DOHH2 (cell line): ENCODE measurements at regions not wholly inside any gene's neighbourhood (a gene's known extent, or its start where the extent isn't known, plus 50 kb on each side); places are given as distances from the start of the nearest gene placed in this dataset.

Experiments
- H3F3A ChIP-seq: fragments of 200-600 bp; sonication (generic), shearing (Covaris generic); 2 replicates; pipeline ENCODE4 v1.6.0; 2016; ENCODE audit warnings: antibody characterized with exemption, mild to moderate bottlenecking; ENCODE audit not compliant: control insufficient read depth, insufficient read depth
- H3K27ac ChIP-seq: fragments of 200-600 bp; sonication (generic); 2 replicates; pipeline ENCODE4 v1.5.1; 2014; ENCODE audit warnings: low read depth, mild to moderate bottlenecking, low read length, moderate library complexity
- H3K27me3 ChIP-seq: fragments of 200-600 bp; sonication (generic); 2 replicates; pipeline ENCODE4 v1.6.1; 2014; ENCODE audit warnings: mild to moderate bottlenecking, low read length, mixed read lengths; ENCODE audit not compliant: control insufficient read depth
- H3K36me3 ChIP-seq: fragments of 200-600 bp; sonication (generic); 2 replicates; pipeline ENCODE4 v1.6.1; 2014; ENCODE audit warnings: mild to moderate bottlenecking, low read length, moderate library complexity, mixed read lengths; ENCODE audit not compliant: control insufficient read depth
- H3K4me1 ChIP-seq: fragments of 200-600 bp; sonication (generic); 2 replicates; pipeline ENCODE4 v1.6.1; 2014; ENCODE audit warnings: mild to moderate bottlenecking, low read length, mixed read lengths; ENCODE audit not compliant: control insufficient read depth
- H3K4me2 ChIP-seq: fragments of 200-600 bp; sonication (generic); 2 replicates; pipeline ENCODE4 v1.6.0; 2014; ENCODE audit warnings: mild to moderate bottlenecking, low read length, moderate library complexity
- H3K4me3 ChIP-seq: fragments of 200-600 bp; sonication (generic); 2 replicates; pipeline ENCODE4 v1.5.1; 2014; ENCODE audit warnings: mild to moderate bottlenecking, low read length, mixed read lengths
- H3K79me2 ChIP-seq: fragments of 200-600 bp; sonication (generic); 2 replicates; pipeline ENCODE4 v1.6.1; 2014; ENCODE audit warnings: mild to moderate bottlenecking, low read length, mixed read lengths; ENCODE audit not compliant: control insufficient read depth
- H3K9me2 ChIP-seq: fragments of 200-600 bp; sonication (generic); replicated peaks from 2 replicates; pipeline ENCODE4 v1.6.1; 2014; ENCODE audit warnings: mild to moderate bottlenecking, low read length, mixed read lengths; ENCODE audit not compliant: control insufficient read depth
- H3K9me3 ChIP-seq: fragments of 200-600 bp; sonication (generic); 2 replicates; pipeline ENCODE4 v1.6.1; 2014; ENCODE audit warnings: antibody characterized with exemption, low read length, mixed read lengths; ENCODE audit not compliant: control insufficient read depth, insufficient read depth
- H4K20me1 ChIP-seq: fragments of 200-600 bp; sonication (generic); 2 replicates; pipeline ENCODE4 v1.6.0; 2014; ENCODE audit warnings: low read depth, mild to moderate bottlenecking, antibody characterized with exemption, low read length, moderate library complexity; ENCODE audit not compliant: control insufficient read depth, insufficient read depth
- EZH2phosphoT487 ChIP-seq: fragments of 200-600 bp; sonication (generic); IDR thresholded peaks from 2 replicates; pipeline ENCODE4 v1.6.1; 2017; ENCODE audit warnings: borderline replicate concordance, mild to moderate bottlenecking, antibody characterized with exemption, low read length, moderate library complexity, mixed read lengths
- TF ChIP-seq, protein P1 (sequence below): fragments of 200-600 bp; sonication (generic); IDR thresholded peaks from one replicate; pipeline ENCODE4 v1.5.1; 2014; ENCODE audit warnings: antibody characterized with exemption, mild to moderate bottlenecking, low read depth, low read length; ENCODE audit not compliant: poor library complexity, severe bottlenecking

DNA sequence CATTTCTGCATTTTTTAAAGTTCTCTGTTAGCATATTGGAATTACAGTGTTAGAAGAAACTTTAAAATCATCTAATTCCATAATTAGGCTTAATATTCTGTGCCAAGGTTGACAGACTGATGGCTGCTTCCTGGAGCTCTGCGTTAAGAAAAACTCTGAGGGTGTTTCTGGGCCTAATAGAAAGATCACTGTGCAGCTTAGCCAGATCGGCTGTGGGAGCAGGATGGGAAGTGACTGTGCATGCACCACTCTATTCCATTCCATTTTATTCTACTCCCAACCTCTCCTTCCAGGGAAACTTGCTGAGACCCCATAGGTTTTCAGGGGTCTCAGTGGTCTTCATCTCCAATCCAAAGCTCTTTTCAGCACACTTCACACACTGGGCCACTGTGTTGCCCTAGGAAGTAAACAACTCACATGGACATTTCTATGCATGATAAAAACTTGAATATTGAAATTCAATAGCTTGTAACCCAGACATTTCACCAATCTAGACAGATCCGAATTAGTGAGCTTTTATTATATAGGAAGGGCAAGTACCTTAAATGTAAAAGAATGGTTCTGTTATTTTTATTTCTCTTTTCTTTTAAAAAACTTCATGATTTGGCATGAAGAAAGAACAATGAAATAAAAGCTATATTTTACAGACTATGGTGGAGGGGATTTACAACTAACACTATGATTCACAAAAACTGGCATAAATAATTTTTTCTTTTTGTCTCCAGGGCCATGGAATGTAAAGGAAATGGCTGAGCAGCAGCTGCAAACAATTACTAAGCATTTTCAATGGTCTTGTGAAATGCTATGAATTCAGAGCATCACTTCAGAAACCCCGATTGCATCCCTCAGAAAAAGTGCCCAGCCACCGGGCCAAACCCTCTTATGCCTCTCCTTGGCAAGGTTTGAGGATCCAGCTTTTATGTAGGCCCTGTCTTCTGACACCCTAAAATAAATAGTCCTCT, 51.4 kb upstream of the DAB2 start:
- no peaks in the 10 kb centered on the region for H3K9me2 ChIP-seq
- H3K4me1 ChIP-seq, result no peaks in the 10 kb centered on the region
- no peaks in the 10 kb centered on the region for H3F3A ChIP-seq
- no peak overlapping the region for H3K4me3 ChIP-seq
- no peaks in the 10 kb centered on the region for H4K20me1 ChIP-seq
- no peaks in the 10 kb centered on the region for H3K27me3 ChIP-seq
- H3K36me3 ChIP-seq, result no peaks in the 10 kb centered on the region
- H3K9me3 ChIP-seq, result no peaks in the 10 kb centered on the region
- H3K27ac ChIP-seq, result no peak overlapping the region
- no peak overlapping the region for H3K4me2 ChIP-seq
- TF ChIP-seq EZH2phosphoT487, result no peak
- TF ChIP-seq, protein P1, sequence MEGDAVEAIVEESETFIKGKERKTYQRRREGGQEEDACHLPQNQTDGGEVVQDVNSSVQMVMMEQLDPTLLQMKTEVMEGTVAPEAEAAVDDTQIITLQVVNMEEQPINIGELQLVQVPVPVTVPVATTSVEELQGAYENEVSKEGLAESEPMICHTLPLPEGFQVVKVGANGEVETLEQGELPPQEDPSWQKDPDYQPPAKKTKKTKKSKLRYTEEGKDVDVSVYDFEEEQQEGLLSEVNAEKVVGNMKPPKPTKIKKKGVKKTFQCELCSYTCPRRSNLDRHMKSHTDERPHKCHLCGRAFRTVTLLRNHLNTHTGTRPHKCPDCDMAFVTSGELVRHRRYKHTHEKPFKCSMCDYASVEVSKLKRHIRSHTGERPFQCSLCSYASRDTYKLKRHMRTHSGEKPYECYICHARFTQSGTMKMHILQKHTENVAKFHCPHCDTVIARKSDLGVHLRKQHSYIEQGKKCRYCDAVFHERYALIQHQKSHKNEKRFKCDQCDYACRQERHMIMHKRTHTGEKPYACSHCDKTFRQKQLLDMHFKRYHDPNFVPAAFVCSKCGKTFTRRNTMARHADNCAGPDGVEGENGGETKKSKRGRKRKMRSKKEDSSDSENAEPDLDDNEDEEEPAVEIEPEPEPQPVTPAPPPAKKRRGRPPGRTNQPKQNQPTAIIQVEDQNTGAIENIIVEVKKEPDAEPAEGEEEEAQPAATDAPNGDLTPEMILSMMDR, result no peak
- no peaks in the 10 kb centered on the region for H3K79me2 ChIP-seq

DNA sequence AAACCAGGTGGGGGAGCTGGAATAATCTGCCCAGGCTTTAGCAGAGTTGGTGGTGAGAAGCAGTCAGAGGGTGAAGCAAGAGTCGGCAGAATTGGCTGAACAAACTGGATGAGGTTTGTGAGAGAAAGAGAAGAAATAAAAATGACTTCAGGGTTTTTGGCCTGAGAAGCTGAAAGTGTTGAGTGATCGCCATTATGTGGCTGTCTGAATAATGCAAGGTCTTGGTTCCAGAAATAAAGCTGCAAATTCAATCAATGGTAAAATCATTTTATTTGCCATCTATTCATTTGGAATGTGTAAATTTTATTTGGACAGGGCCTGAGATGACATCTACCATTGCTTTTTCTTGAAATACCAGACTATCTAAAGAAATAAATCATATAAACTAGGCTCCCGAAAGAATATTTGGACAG, 50.4 kb upstream of the DAB2 start:
- H3F3A ChIP-seq, result no peaks in the 10 kb centered on the region
- H3K4me3 ChIP-seq, result no peak overlapping the region
- H3K27ac ChIP-seq, result no peak overlapping the region
- no peaks in the 10 kb centered on the region for H3K27me3 ChIP-seq
- H3K9me3 ChIP-seq, result no peaks in the 10 kb centered on the region
- no peaks in the 10 kb centered on the region for H4K20me1 ChIP-seq
- H3K4me1 ChIP-seq, result no peaks in the 10 kb centered on the region
- TF ChIP-seq EZH2phosphoT487, result no peak
- TF ChIP-seq, protein P1, result no peak
- no peak overlapping the region for H3K4me2 ChIP-seq
- H3K79me2 ChIP-seq, result no peaks in the 10 kb centered on the region
- no peaks in the 10 kb centered on the region for H3K36me3 ChIP-seq
- H3K9me2 ChIP-seq, result no peaks in the 10 kb centered on the region
